Tibial nerve (tissue), 4 donors: ENCODE measurements at regions not wholly inside any gene's neighbourhood (a gene's known extent, or its start where the extent isn't known, plus 50 kb on each side); places are given as distances from the start of the nearest gene placed in this dataset.

Experiments used
- DNase-seq, 2 donors: peaks; one replicate each; pipeline ENCODE4 v3.0.0-alpha.2; 2019; ENCODE audit warnings: low spot score in 2 of 2
- H3K27ac ChIP-seq, 4 donors: fragments of 200-600 bp; sonication (generic) in 3 of 4; one replicate each; pipeline ENCODE4 v1.5.1; 2017 to 2019; ENCODE audit warnings: mild to moderate bottlenecking in 1 of 4
- H3K27me3 ChIP-seq, 2 donors: fragments of 200-600 bp; sonication (generic) in 1 of 2; one replicate each; pipeline versions ENCODE4 v1.5.1 to v1.6.0; 2017 to 2019
- H3K36me3 ChIP-seq, 3 donors: fragments of 200-600 bp; sonication (generic); one replicate each; pipeline ENCODE4 v1.5.1; 2018 to 2019
- H3K4me1 ChIP-seq, 4 donors: fragments of 200-600 bp; sonication (generic) in 3 of 4; one replicate each; pipeline ENCODE4 v1.5.1; 2017 to 2019
- H3K4me3 ChIP-seq, 4 donors: fragments of 200-600 bp; sonication (generic) in 3 of 4; one replicate each; pipeline ENCODE4 v1.5.1; 2017 to 2019; ENCODE audit warnings: mild to moderate bottlenecking in 1 of 4, moderate library complexity in 1 of 4
- H3K9me3 ChIP-seq, 4 donors: fragments of 200-600 bp; sonication (generic) in 3 of 4; one replicate each; pipeline ENCODE4 v1.5.1; 2017 to 2019
- EP300 ChIP-seq, 2 donors: sonication (generic); formaldehyde crosslinking; IDR thresholded peaks; one replicate each; pipeline ENCODE4 v1.6.1; 2017; ENCODE audit warnings: antibody characterized with exemption in 2 of 2, mild to moderate bottlenecking in 1 of 2
- POLR2A ChIP-seq, 2 donors: fragments of 450-650 bp; IDR thresholded peaks; one replicate each; pipeline ENCODE4 v1.6.1; 2017; ENCODE audit warnings: antibody characterized with exemption in 2 of 2, mild to moderate bottlenecking in 2 of 2, moderate library complexity in 2 of 2
- WGBS, 2 donors: methylation state at CpG; one replicate each; pipeline ENCODE4 v1.1.5; 2018; 5-methylcytosine and 5-hydroxymethylcytosine counted together
- TF ChIP-seq, protein P1 (sequence below), 5 experiments: fragments of 200-600 bp in 3 of 5; fragments of 450-650 bp in 2 of 5; sonication (generic) in 3 of 5; IDR thresholded peaks; one replicate each; pipeline ENCODE4 v1.5.1; 2016 to 2019; ENCODE audit warnings: antibody characterized with exemption in 5 of 5, mild to moderate bottlenecking in 3 of 5, moderate library complexity in 2 of 5

DNA sequence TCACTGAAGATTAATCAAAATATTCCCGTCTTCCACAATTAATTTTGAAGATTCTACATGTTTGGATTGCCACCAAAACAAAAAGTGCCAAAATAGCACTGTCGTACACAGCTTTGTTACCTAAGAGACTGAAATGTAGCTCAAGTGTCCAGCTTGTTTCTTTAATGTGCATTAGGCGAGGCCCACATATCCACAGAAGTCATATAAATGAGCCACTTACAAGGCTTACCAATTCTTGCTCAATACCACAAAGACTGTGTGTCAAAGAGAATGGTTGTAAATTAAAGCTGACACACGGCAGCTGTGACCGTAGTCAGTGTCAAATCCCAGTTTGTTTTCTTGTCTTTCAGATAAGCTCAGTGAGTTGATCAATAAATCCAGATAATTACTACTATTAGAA, 639.4 kb upstream of the TBL1XR1 start:
- DNase-seq, result no peak
- Histone ChIP-seq H3K27me3 (no peaks in the 10 kb centered on the region), H3K4me1 (peaks cover 0 to 11% (median 3%) of the 10 kb centered on the region in 4 donors), H3K9me3 (no peaks in the 10 kb centered on the region), H3K27ac (no peak overlapping the region), H3K36me3 (no peaks in the 10 kb centered on the region), H3K4me3 (no peak overlapping the region)
- WGBS, 2 donors, result 75 to 90% methylated on average over 5 of the region's 5 CpGs
- TF ChIP-seq EP300 (IDR thresholded peaks at IDR 0.05) (no peak), POLR2A (IDR thresholded peaks at IDR 0.05) (no peak)
- TF ChIP-seq, protein P1, sequence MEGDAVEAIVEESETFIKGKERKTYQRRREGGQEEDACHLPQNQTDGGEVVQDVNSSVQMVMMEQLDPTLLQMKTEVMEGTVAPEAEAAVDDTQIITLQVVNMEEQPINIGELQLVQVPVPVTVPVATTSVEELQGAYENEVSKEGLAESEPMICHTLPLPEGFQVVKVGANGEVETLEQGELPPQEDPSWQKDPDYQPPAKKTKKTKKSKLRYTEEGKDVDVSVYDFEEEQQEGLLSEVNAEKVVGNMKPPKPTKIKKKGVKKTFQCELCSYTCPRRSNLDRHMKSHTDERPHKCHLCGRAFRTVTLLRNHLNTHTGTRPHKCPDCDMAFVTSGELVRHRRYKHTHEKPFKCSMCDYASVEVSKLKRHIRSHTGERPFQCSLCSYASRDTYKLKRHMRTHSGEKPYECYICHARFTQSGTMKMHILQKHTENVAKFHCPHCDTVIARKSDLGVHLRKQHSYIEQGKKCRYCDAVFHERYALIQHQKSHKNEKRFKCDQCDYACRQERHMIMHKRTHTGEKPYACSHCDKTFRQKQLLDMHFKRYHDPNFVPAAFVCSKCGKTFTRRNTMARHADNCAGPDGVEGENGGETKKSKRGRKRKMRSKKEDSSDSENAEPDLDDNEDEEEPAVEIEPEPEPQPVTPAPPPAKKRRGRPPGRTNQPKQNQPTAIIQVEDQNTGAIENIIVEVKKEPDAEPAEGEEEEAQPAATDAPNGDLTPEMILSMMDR (IDR thresholded peaks at IDR 0.05), result no peak

DNA sequence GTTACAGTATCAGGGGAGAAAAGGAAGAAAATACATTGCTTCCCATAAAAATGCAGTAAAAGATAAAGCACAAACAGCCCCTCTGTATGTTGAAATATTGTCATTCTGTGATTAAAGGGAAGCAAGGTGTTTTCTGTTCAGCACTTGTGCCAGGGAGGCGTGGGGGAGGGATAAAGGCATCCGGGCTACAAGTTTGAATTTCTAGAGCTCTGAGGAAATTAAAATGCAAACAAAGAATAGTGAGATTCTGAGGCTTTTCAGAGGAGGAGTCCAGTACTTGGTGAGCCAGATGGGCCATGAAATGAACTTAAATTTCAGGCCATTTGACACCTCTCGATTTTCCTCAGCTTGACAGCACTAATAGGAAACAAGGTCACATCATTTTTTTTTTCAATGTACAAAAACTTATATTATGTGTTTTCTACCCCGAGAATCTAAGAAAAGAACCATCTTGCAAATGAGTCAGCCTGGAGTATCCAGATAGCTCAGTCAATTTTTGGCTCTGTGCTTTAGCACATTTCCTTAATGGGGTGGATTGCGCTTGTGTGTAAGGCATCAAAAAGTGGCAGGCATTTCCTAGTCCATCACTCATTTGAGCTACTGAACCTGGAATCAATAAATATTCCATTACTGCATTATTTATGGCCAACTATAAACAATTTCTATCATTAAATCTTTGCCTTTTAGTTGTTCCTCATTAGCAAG, 640.8 kb upstream of the TBL1XR1 start:
- DNase-seq, result no peak
- Histone ChIP-seq H3K36me3 (no peaks in the 10 kb centered on the region), H3K4me1 (peaks cover 0 to 8% (median 3%) of the 10 kb centered on the region in 4 donors), H3K9me3 (no peaks in the 10 kb centered on the region), H3K4me3 (no peak overlapping the region), H3K27ac (no peak overlapping the region), H3K27me3 (no peaks in the 10 kb centered on the region)
- 78 to 79% methylated on average over 5 of the region's 5 CpGs for WGBS, 2 donors
- TF ChIP-seq, protein P1 (IDR thresholded peaks at IDR 0.05), result no peak
- TF ChIP-seq POLR2A (IDR thresholded peaks at IDR 0.05), result no peak
- TF ChIP-seq EP300 (IDR thresholded peaks at IDR 0.05), result no peak

DNA sequence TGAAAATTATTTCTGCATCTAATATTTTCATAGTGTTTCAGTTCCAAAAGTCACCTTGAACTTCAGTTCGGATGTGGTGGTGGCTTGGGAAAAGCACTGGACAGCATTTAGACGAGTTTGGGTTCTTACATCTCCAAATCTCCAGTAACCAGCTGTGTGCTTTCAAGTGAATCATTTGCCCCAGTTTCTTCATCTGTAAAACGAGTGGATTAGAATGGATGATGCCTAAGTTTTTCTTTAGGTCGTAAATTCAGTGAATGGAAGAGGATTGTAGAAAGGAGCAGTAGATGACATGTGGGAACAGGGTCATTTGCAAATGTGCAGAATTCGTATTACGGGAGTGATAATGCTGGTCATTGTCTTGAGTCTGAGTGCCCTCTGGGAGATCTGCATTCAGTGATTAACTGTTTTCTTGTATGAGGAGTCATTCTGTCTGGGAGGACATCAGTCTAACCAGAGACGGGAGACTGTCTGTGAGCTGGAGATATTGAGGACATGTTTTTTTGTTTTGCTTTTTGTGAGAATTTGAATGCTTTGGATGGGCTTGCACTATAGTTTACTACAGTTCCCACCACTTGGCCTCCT, 641.6 kb upstream of the TBL1XR1 start:
- TF ChIP-seq, protein P1 (IDR thresholded peaks at IDR 0.05), result no peak
- TF ChIP-seq EP300 (IDR thresholded peaks at IDR 0.05), result no peak
- no peak for TF ChIP-seq POLR2A (IDR thresholded peaks at IDR 0.05)
- no peaks in the 10 kb centered on the region for H3K9me3 ChIP-seq
- DNase-seq, result no peak
- H3K27me3 ChIP-seq, result no peaks in the 10 kb centered on the region
- no peak overlapping the region for H3K4me3 ChIP-seq
- no peaks in the 10 kb centered on the region for H3K36me3 ChIP-seq
- H3K4me1 ChIP-seq, result peaks cover 0 to under 1% (median 0%) of the 10 kb centered on the region in 4 donors
- no peak overlapping the region for H3K27ac ChIP-seq
- 64 to 70% methylated on average over 7 of the region's 7 CpGs for WGBS, 2 donors

DNA sequence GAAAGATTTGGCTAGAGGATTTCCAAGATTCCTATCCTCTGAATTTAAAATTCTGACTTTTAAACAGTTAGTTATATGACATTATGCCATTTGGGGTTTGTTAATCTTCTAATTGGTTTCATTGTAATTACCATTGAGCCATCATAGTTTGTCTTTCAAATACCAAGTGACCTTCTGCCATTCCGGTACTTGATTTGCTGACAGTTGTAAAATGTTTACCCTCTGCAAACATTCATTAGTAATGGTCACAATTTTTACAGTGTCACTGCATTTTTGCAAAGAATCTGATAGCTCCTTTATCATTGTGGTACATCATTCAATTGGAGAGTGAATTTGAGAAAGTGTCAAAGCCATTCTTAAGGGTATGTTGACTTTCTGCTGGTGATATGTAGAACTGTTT, 645.0 kb upstream of the TBL1XR1 start:
- no peaks in the 10 kb centered on the region for H3K9me3 ChIP-seq
- no peaks in the 10 kb centered on the region for H3K36me3 ChIP-seq
- H3K27me3 ChIP-seq, result no peaks in the 10 kb centered on the region
- no peak for DNase-seq
- H3K4me3 ChIP-seq, result no peak overlapping the region
- no peak overlapping the region for H3K27ac ChIP-seq
- 91 to 93% methylated on average over 1 of the region's 1 CpG for WGBS, 2 donors
- H3K4me1 ChIP-seq, result no peaks in the 10 kb centered on the region
- TF ChIP-seq EP300 (IDR thresholded peaks at IDR 0.05) (no peak), POLR2A (IDR thresholded peaks at IDR 0.05) (no peak)
- TF ChIP-seq, protein P1 (IDR thresholded peaks at IDR 0.05), result no peak
